HG02759 (cell line): ENCODE measurements at regions not wholly inside any gene's neighbourhood (a gene's known extent, or its start where the extent isn't known, plus 50 kb on each side); places are given as distances from the start of the nearest gene placed in this dataset.
"Not testable (repeated sequence)": the region's sequence is repeated elsewhere in the genome, so short reads cannot be mapped to it uniquely, and the experiment has no call there.

Source experiments
- ATAC-seq: cut with Tn5 transposase; IDR thresholded peaks from one replicate; pipeline ENCODE4 v1.9.1; 2021; ENCODE audit warnings: mild to moderate bottlenecking, moderate library complexity; ENCODE audit not compliant: unreplicated experiment

GRCh38 chr3:74001436-74001835 is 376.7 kb upstream of the PDZRN3 start:
- ATAC-seq = no peak

- ATAC-seq = no peak
Observed at GRCh38 chr3:74000725-74001124, 376.0 kb upstream of the PDZRN3 start.

- ATAC-seq = no peak
Observed at GRCh38 chr3:73999501-73999900, 374.8 kb upstream of the PDZRN3 start.

GRCh38 chr3:73990691-73991090 is 365.9 kb upstream of the PDZRN3 start:
- not testable (repeated sequence) for ATAC-seq

- no peak for ATAC-seq
Observed at GRCh38 chr3:73966733-73967132, 342.0 kb upstream of the PDZRN3 start.

- ATAC-seq = no peak
Observed at GRCh38 chr3:73964818-73965217, 340.1 kb upstream of the PDZRN3 start.

GRCh38 chr3:73955494-73956070 is 330.8 kb upstream of the PDZRN3 start:
- ATAC-seq = no peak

GRCh38 chr3:73954506-73954905 is 329.8 kb upstream of the PDZRN3 start:
- no peak for ATAC-seq

GRCh38 chr3:73952781-73953180 is 328.0 kb upstream of the PDZRN3 start:
- ATAC-seq = no peak

- no peak for ATAC-seq
Observed at GRCh38 chr3:73950865-73951558, 326.3 kb upstream of the PDZRN3 start.

- ATAC-seq = no peak
Observed at GRCh38 chr3:73945541-73945940, 320.8 kb upstream of the PDZRN3 start.

GRCh38 chr3:73939985-73940384 is 315.2 kb upstream of the PDZRN3 start:
- no peak for ATAC-seq

- no peak for ATAC-seq
Observed at GRCh38 chr3:73933585-73933984, 308.8 kb upstream of the PDZRN3 start.

GRCh38 chr3:73927203-73927570 is 302.4 kb upstream of the PDZRN3 start:
- ATAC-seq = no peak

GRCh38 chr3:73926360-73927202 is 301.8 kb upstream of the PDZRN3 start:
- ATAC-seq = no peak

- ATAC-seq = no peak
Observed at GRCh38 chr3:73925011-73925410, 300.3 kb upstream of the PDZRN3 start.

- no peak for ATAC-seq
Observed at GRCh38 chr3:73924048-73924447, 299.3 kb upstream of the PDZRN3 start.

GRCh38 chr3:73917643-73918042 is 292.9 kb upstream of the PDZRN3 start:
- no peak for ATAC-seq

- no peak for ATAC-seq
Observed at GRCh38 chr3:73915886-73916285, 291.1 kb upstream of the PDZRN3 start.

GRCh38 chr3:73908218-73908617 is 283.5 kb upstream of the PDZRN3 start:
- ATAC-seq = no peak

- ATAC-seq = no peak
Observed at GRCh38 chr3:73901686-73902085, 276.9 kb upstream of the PDZRN3 start.
